DND-41 (cell line): ENCODE measurements at regions not wholly inside any gene's neighbourhood (a gene's known extent, or its start where the extent isn't known, plus 50 kb on each side); places are given as distances from the start of the nearest gene placed in this dataset.

Experiments
- EZH2 ChIP-seq: IDR thresholded peaks from 3 replicates; pipeline ENCODE4 v1.6.1; 2012; ENCODE audit warnings: borderline replicate concordance, low read depth, mild to moderate bottlenecking, moderate library complexity, low read length, inconsistent platforms; ENCODE audit not compliant: severe bottlenecking
- TF ChIP-seq, protein P1 (sequence below): IDR thresholded peaks from 2 replicates; pipeline ENCODE4 v1.5.1; 2012; ENCODE audit warnings: borderline replicate concordance, low read length, moderate library complexity, mild to moderate bottlenecking; ENCODE audit not compliant: poor library complexity, severe bottlenecking; ENCODE audit errors: extremely low read depth

DNA sequence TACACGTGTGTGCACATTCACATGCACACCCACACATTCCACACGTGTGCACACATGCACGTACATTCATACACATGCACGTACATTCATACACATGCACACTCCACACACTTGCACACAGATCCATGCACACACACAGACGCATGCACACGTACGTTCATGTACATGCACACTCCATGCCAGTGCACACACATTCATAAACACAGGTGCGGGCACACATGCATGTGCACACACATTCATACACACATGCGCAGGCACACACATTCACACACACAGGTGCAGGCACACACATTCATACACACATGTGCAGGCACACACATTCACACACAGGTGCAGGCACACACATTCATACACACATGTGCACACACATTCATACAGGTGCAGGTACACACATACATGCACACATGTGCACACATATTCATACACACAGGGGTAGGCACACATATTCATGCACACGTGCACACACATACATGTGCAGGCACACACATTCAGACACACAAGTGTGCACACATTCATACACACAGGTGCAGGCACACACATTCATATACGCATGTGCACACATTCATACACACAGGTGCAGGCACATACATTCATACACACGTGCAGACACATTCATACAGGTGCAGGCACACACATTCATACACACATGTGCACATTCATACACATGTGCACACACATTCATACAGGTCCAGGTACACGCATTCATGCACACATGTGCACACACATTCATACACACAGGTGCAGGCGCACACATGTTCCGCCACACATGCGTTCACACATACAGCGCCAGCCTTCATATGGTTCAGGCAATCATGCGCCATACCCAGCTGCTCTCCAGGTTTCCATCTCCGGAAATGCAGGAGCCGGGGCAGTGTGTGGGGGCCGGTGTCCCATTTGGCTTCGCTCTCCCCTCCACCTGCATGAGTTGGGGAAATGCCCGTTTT is 124.8 kb downstream of the HMX1 start:
- no peak for TF ChIP-seq EZH2
- TF ChIP-seq, protein P1, sequence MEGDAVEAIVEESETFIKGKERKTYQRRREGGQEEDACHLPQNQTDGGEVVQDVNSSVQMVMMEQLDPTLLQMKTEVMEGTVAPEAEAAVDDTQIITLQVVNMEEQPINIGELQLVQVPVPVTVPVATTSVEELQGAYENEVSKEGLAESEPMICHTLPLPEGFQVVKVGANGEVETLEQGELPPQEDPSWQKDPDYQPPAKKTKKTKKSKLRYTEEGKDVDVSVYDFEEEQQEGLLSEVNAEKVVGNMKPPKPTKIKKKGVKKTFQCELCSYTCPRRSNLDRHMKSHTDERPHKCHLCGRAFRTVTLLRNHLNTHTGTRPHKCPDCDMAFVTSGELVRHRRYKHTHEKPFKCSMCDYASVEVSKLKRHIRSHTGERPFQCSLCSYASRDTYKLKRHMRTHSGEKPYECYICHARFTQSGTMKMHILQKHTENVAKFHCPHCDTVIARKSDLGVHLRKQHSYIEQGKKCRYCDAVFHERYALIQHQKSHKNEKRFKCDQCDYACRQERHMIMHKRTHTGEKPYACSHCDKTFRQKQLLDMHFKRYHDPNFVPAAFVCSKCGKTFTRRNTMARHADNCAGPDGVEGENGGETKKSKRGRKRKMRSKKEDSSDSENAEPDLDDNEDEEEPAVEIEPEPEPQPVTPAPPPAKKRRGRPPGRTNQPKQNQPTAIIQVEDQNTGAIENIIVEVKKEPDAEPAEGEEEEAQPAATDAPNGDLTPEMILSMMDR, result no peak
